ENCODE measurements at regions not wholly inside any gene's neighbourhood (a gene's known extent, or its start where the extent isn't known, plus 50 kb on each side); places are given as distances from the start of the nearest gene placed in this dataset.
"Not testable (repeated sequence)": the region's sequence is repeated elsewhere in the genome, so short reads cannot be mapped to it uniquely, and the experiment has no call there.

DNA sequence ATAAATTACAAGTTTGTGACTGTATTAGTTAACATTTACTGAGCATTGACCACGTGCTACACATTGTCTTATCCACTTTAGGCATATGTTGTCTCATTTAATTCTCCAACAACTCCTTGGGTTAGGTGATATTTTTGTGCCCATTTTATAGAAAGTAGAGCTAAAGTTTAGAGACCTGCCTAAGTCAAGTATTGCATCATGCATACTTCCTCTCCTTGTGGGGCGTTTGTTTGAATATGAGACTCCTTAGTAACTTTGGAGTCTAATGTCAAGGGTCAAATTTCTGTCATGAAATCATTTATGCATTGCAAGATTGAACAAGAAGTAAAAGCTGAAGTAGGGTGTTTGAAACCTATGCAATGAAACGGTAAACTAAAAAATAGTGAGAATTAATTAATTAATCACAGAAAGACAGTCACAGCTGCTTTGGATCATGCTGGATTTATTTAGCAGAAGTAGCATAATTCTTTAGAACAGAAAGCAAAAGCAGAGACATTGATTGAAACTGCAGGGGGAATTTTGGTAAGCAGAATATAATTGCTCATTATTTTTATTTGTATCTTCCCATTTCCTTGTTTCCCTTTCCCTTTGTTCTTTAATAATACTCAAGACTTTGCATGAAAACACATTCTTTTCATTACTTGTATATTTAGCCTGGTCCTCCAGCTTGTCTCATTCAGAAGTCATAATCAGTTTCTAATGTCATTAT is 1374.4 kb upstream of the GJE1 start:
- Mint-ChIP-seq H3K36me3 (ENCODE audit: low read depth) (no peaks in the 10 kb centered on the region), H3K27ac (no peak overlapping the region), H3K9me3 (peaks cover 6% of the 10 kb centered on the region), H3K4me3 (no peak overlapping the region), H3K4me1 (ENCODE audit: low read depth) (no peaks in the 10 kb centered on the region), H3K27me3 (no peaks in the 10 kb centered on the region)
- intact Hi-C loops (cut with micrococcal nuclease): no loop called here

DNA sequence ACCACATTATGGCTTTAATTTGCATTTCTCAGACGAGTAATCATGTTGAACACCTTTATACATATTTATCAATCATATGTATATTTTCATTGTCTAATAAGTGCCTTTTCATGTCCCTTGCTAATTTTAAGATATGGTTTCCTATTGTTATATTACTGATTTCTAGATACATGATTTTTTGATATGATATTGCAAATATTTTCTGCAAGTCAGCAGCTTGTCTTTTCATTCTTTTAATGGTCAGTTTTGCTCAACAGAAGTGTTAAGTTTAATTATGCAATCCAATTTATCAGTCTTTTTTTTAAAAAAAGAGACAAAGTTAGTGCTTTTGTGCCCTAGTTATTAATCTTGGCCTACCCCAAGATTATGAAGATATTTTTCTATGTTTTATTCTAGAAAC is 1377.8 kb upstream of the CITED2 start:
- no peaks in the 10 kb centered on the region for H3K27me3 Mint-ChIP-seq
- H3K27ac Mint-ChIP-seq: no peak overlapping the region
- no peak overlapping the region for H3K4me3 Mint-ChIP-seq
- peaks cover 26% of the 10 kb centered on the region for H3K9me3 Mint-ChIP-seq
- H3K4me1 Mint-ChIP-seq (ENCODE audit: low read depth): no peaks in the 10 kb centered on the region
- H3K36me3 Mint-ChIP-seq (ENCODE audit: low read depth): no peaks in the 10 kb centered on the region
- intact Hi-C loops (cut with micrococcal nuclease): no loop called here

DNA sequence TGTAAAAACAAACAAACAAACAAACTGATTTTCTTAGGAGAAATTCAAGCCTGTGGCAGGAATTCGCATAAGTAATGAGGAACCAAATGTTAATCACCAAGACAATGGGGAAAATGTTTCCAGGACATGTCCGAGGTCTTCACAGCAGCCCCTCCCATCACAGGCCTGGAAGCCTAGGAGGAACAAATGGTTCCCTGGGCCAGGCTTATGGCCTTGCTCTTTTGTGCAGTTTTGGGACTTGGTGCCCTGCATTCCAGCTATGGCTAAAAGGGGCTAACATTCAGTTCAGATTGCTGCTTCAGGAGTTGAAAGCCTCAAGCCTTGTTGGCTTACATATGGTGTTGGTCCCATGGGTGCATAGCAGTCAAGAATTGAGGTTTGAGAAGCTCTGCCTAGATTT is 1372.7 kb upstream of the CITED2 start:
- Mint-ChIP-seq H3K27ac (no peak overlapping the region), H3K9me3 (peaks cover 44% of the 10 kb centered on the region), H3K4me1 (ENCODE audit: low read depth) (peaks cover 11% of the 10 kb centered on the region), H3K36me3 (ENCODE audit: low read depth) (no peaks in the 10 kb centered on the region), H3K4me3 (no peak overlapping the region), H3K27me3 (no peaks in the 10 kb centered on the region)
- intact Hi-C loops (cut with micrococcal nuclease): no loop called here

DNA sequence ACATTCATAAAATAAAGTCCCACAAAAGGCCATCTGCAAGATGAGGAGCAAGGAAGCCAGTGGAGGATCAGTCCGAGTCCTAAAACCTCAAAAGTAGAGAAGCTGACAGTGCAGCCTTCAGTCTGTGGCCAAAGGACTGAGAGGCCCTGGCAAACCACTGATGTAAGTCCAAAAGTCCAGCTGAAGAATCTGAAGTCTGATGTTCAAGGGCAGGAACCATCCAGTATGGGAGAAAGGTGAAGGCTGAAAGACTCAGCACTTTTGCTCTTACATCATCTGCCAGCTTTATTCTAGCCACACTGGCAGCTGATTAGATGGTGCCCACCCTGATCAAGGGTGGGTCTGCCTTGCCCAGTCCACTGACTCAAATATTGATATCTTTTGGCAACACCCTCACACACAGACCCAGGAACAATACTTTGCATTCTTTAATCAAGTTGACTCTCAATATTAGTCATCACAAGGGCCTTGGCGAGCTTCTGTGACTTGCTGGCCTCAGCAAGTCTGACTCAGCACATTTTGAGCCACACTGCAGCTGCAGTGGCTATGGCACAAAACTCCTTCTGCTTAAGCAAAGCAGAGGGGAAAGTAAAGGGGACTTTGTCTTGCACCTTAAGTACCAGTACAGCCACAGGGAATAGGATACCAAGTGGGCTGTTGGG is 1370.3 kb upstream of the CITED2 start:
- intact Hi-C loops (cut with micrococcal nuclease): no loop called here
- no peaks in the 10 kb centered on the region for H3K27me3 Mint-ChIP-seq
- H3K4me1 Mint-ChIP-seq (ENCODE audit: low read depth): peaks cover 11% of the 10 kb centered on the region
- H3K27ac Mint-ChIP-seq: no peak overlapping the region
- no peak overlapping the region for H3K4me3 Mint-ChIP-seq
- no peaks in the 10 kb centered on the region for H3K36me3 Mint-ChIP-seq (ENCODE audit: low read depth)
- peaks cover 44% of the 10 kb centered on the region for H3K9me3 Mint-ChIP-seq

DNA sequence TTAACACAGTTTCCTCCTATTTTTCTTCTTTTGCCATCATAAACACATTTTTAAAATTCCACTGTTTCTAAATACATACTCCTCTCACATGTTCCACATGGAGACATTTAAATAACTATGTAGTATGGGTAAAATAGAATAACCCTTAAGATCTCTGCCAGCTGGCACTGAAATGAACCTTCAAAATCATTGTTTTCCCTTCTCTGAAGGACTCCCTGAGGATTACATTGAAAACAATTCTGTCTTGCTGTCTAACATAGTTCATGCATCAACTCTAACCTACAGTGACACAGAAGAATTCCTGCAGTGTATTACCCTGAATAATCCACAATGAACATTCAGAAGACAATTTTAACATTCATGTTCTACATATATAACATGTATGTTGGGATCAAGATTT is 1361.8 kb upstream of the CITED2 start:
- no peak overlapping the region for H3K4me3 Mint-ChIP-seq
- H3K9me3 Mint-ChIP-seq: peaks cover 10% of the 10 kb centered on the region
- no peaks in the 10 kb centered on the region for H3K27me3 Mint-ChIP-seq
- H3K4me1 Mint-ChIP-seq (ENCODE audit: low read depth): no peaks in the 10 kb centered on the region
- intact Hi-C loops (cut with micrococcal nuclease): no loop called here
- no peak overlapping the region for H3K27ac Mint-ChIP-seq
- H3K36me3 Mint-ChIP-seq (ENCODE audit: low read depth): no peaks in the 10 kb centered on the region

DNA sequence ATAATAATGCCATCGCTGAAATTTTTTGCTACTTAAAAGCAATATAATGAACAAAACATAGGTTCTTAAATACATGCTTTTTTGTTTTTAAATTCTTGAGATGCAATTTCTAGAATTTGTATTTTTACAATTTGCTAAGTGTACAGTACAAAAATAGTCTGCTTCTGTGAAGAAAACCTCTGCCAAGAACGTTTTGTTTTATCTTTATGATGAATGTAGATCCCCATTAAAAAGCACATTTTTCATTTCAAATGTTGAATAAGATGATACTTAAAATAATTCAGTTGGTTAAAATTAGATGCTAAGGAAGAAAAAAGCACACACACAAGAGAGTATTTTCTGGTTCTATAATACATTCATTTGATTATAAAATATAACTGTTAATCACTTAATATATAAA is 1358.5 kb upstream of the CITED2 start:
- H3K27me3 Mint-ChIP-seq: no peaks in the 10 kb centered on the region
- H3K4me1 Mint-ChIP-seq (ENCODE audit: low read depth): peaks cover 6% of the 10 kb centered on the region
- no peak overlapping the region for H3K4me3 Mint-ChIP-seq
- no peaks in the 10 kb centered on the region for H3K36me3 Mint-ChIP-seq (ENCODE audit: low read depth)
- intact Hi-C loops (cut with micrococcal nuclease): no loop called here
- H3K9me3 Mint-ChIP-seq: peaks cover 20% of the 10 kb centered on the region
- H3K27ac Mint-ChIP-seq: no peak overlapping the region

DNA sequence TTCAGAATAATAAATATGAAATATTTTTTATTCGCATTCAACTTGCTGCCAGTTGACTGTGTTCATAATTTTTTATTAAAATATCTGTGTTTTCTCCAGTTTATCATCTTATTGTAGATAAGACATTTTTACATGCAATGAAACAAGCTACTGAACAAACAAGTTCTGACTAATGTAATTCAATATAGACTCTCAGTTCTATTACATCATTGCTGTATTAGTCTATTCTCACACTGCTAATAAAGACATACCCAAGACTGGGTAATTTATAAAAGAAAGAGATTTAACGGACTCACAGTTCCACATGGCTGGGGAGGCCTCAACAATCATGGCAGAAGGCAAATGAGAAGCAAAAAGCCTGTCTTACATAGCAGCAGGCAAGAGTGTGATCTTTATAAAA is 1357.7 kb upstream of the CITED2 start:
- Mint-ChIP-seq H3K9me3 (peaks cover 14% of the 10 kb centered on the region), H3K4me3 (no peak overlapping the region), H3K27me3 (no peaks in the 10 kb centered on the region), H3K4me1 (ENCODE audit: low read depth) (peaks cover 6% of the 10 kb centered on the region), H3K36me3 (ENCODE audit: low read depth) (no peaks in the 10 kb centered on the region), H3K27ac (no peak overlapping the region)
- intact Hi-C loops (cut with micrococcal nuclease): no loop called here

DNA sequence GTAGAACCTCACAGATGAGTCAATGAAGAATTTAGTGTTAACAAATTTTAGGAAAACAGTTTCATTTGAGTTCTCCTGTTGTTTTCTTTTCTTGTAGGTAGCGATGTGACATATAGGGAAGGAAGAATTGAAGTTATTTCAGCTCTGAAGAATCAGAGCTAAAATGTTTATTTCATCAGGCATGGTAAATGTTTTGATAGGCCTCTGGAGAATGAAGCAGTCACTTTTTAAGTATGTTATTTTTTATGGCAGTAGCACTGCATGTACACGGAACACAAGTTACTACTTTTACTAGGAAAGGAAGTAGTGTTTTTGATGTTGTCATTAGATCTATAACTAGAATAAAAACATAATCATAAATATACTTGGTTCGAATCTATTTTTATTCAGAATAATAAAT is 1357.3 kb upstream of the CITED2 start:
- Mint-ChIP-seq H3K9me3 (peaks cover 14% of the 10 kb centered on the region), H3K4me1 (ENCODE audit: low read depth) (peaks cover 6% of the 10 kb centered on the region), H3K36me3 (ENCODE audit: low read depth) (no peaks in the 10 kb centered on the region), H3K4me3 (no peak overlapping the region), H3K27me3 (no peaks in the 10 kb centered on the region), H3K27ac (no peak overlapping the region)
- intact Hi-C loops (cut with micrococcal nuclease): no loop called here

DNA sequence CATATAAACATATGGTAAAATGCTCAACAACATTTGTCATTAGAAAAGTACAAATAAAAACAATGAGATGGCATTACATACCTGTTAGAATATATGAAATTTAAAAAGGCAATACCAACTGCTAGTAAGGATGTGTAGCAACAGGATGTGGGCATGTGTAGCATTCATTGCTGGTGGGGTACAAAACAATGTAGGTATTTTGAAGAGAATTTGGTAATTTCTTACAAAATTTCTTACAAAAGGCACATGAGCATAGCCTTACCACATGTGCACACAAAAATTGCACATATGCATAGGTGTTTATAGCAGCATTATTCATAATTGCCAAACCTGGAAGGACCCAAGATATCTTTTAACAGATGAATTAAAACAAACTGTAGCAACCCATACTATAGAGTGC is 1355.1 kb upstream of the CITED2 start:
- Mint-ChIP-seq H3K27ac (no peak overlapping the region), H3K36me3 (ENCODE audit: low read depth) (no peaks in the 10 kb centered on the region)

DNA sequence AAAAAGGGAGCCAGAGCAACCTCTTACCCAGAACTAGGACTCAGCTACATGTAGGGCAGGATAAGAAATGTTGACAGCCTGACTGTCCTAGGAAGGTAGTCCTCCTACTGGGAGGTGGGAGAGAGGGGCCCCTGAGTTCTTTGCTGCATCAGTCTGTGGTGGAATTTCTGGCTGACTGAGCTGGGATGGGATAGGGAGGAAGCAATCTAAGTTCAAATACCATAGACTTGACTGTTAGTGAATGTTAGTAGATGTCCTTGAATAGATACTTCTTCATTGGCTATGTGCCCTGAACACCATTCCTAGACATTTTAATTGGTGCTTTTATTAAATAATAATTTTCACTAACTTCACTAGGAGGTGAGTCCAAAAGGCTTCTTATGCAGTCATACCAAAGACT is 1343.6 kb upstream of the CITED2 start:
- no peak overlapping the region for H3K4me3 Mint-ChIP-seq
- intact Hi-C loops (cut with micrococcal nuclease): no loop called here
- H3K4me1 Mint-ChIP-seq (ENCODE audit: low read depth): no peaks in the 10 kb centered on the region
- no peaks in the 10 kb centered on the region for H3K27me3 Mint-ChIP-seq
- peaks cover 23% of the 10 kb centered on the region for H3K9me3 Mint-ChIP-seq
- H3K27ac Mint-ChIP-seq: no peak overlapping the region
- no peaks in the 10 kb centered on the region for H3K36me3 Mint-ChIP-seq (ENCODE audit: low read depth)

More for the DNA sequence above, 1355.1 kb upstream of the CITED2 start:
- Mint-ChIP-seq H3K9me3 (peaks cover 27% of the 10 kb centered on the region), H3K4me3 (no peak overlapping the region), H3K27me3 (no peaks in the 10 kb centered on the region), H3K4me1 (ENCODE audit: low read depth) (peaks cover 6% of the 10 kb centered on the region)
- intact Hi-C loops (cut with micrococcal nuclease): no loop called here

DNA sequence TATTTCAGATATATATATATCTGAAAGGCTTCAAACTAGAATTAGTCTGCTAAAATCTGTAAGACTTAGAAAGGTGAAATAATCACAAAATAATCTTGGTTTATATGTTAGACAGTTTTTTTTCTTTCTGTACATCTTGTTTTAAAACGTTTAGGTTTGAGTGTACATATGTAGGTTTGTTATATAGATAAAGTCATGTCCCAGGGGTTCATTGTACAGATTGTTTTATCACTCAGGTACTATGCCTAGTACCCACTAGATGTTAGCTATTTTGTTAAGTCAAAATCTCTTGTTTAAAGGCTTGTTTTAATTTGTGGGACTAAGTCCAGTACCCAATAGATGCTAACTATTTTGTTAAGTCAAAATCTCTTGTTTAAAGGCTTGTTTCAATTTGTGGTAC is 1339.0 kb upstream of the CITED2 start:
- Mint-ChIP-seq H3K36me3 (ENCODE audit: low read depth) (no peaks in the 10 kb centered on the region), H3K9me3 (peaks cover 23% of the 10 kb centered on the region), H3K27me3 (no peaks in the 10 kb centered on the region), H3K27ac (no peak overlapping the region), H3K4me3 (no peak overlapping the region), H3K4me1 (ENCODE audit: low read depth) (no peaks in the 10 kb centered on the region)
- intact Hi-C loops (cut with micrococcal nuclease): no loop called here

DNA sequence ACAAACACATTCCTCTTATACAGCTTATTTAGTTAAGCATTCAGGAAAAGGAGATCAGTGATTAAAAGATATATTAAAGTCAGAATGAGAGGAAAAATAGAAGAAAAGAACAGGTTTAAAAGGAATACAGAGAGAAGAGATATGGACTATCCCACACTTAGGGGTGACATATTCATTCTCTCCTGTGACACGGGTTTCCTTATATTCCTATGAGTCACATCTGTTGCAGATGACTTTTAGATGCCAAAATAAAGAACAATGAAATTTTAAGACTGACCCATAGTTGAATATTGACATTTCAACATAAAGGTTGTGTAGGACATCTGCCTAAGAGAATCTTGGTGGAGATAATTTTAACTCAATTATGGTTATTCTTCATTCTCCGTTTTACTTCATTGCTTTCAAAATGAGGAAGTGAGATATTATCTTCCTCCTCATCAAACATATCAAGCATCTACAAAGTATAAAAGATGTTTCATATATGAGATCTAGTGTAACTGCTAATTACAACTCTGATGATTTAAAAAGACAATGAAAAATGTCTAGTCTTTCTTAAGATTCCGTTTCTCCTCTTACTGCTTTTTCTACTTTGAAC is 1336.7 kb upstream of the CITED2 start:
- intact Hi-C loops (cut with micrococcal nuclease): no loop called here
- no peak overlapping the region for H3K4me3 Mint-ChIP-seq
- H3K27me3 Mint-ChIP-seq: no peaks in the 10 kb centered on the region
- no peaks in the 10 kb centered on the region for H3K36me3 Mint-ChIP-seq (ENCODE audit: low read depth)
- peaks cover 7% of the 10 kb centered on the region for H3K9me3 Mint-ChIP-seq
- no peak overlapping the region for H3K27ac Mint-ChIP-seq
- no peaks in the 10 kb centered on the region for H3K4me1 Mint-ChIP-seq (ENCODE audit: low read depth)

DNA sequence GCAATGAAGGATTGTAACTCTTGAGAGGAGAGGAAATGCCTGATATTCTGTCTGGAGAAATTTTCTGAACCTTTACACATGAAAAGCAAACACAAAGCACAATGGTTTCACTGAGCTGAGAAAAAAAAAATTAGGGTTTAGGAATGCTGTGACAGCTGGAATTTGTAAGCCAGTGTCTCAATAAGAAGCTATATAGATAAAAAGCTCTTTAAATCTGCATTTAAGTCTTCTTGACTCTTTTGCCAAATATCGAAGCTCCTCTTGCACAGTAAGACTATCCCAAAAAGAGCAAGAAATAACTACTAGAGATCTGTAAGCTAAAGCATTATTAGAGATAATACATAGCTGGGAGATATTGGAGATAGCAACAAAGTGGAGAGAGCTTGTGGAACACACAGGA is 1334.0 kb upstream of the CITED2 start:
- no peak overlapping the region for H3K27ac Mint-ChIP-seq
- H3K9me3 Mint-ChIP-seq: peaks cover 10% of the 10 kb centered on the region

DNA sequence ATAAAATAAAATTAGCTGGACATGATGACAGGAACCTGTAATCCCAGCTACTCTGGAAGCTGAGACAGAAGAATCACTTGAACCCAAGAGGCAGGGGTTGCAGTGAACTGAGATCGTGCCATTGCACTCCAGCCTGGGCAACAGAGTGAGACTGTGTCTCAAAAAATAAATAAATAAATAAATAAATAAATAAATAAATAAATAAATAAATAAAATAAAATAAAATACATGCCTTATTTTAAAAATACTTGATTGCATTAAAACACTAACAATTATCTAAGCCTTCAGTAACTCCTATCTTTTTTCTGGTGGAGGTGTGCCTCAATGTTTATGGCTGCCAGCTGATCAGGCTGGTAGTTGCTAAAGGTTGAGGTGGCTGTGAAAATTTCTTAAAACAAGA is 1329.6 kb upstream of the CITED2 start:
- H3K36me3 Mint-ChIP-seq (ENCODE audit: low read depth); H3K27ac Mint-ChIP-seq; H3K4me1 Mint-ChIP-seq (ENCODE audit: low read depth); H3K27me3 Mint-ChIP-seq; intact Hi-C loops (cut with micrococcal nuclease); H3K4me3 Mint-ChIP-seq: not testable (repeated sequence)
- H3K9me3 Mint-ChIP-seq: peaks cover 18% of the 10 kb centered on the region

More for the DNA sequence above, 1334.0 kb upstream of the CITED2 start:
- no peaks in the 10 kb centered on the region for H3K27me3 Mint-ChIP-seq
- no peaks in the 10 kb centered on the region for H3K36me3 Mint-ChIP-seq (ENCODE audit: low read depth)
- H3K4me3 Mint-ChIP-seq: no peak overlapping the region
- intact Hi-C loops (cut with micrococcal nuclease): no loop called here
- no peaks in the 10 kb centered on the region for H3K4me1 Mint-ChIP-seq (ENCODE audit: low read depth)

Measured in dendritic cell treated with granulocyte-macrophage colony-stimulating factor and Interleukin-4, amounts not matched to agents 40 ng/mL and 50 ng/mL, for 4 days (primary cell).